Esophagus muscularis mucosa (tissue), 4 donors: ENCODE measurements at regions not wholly inside any gene's neighbourhood (a gene's known extent, or its start where the extent isn't known, plus 50 kb on each side); places are given as distances from the start of the nearest gene placed in this dataset.

Experiments used
- DNase-seq: peaks from one replicate; pipeline ENCODE4 v3.0.0-alpha.2; 2017; ENCODE audit errors: extremely low spot score
- H3K27ac ChIP-seq, 4 donors: fragments of 200-600 bp; sonication (generic); replicated peaks in 1 of 4; 1 replicate in 3 of 4; 2 replicates in 1 of 4; pipeline ENCODE4 v1.5.1; 2016 to 2019; ENCODE audit warnings: mild to moderate bottlenecking in 1 of 4
- H3K27me3 ChIP-seq, 4 donors: fragments of 200-600 bp; sonication (generic); one replicate each; pipeline versions ENCODE4 v1.5.1 to v1.6.0; 2016 to 2019
- H3K36me3 ChIP-seq, 4 donors: fragments of 200-600 bp; sonication (generic); one replicate each; pipeline ENCODE4 v1.5.1; 2016 to 2019
- H3K4me1 ChIP-seq, 4 donors: fragments of 200-600 bp; sonication (generic); one replicate each; pipeline ENCODE4 v1.5.1; 2016 to 2019
- H3K4me3 ChIP-seq, 4 donors: fragments of 200-600 bp; sonication (generic); 1 replicate in 2 of 4; 2 replicates in 2 of 4; pipeline ENCODE4 v1.5.1; 2016 to 2019; ENCODE audit warnings: mild to moderate bottlenecking in 4 of 4, moderate library complexity in 1 of 4
- H3K9me3 ChIP-seq, 4 donors: fragments of 200-600 bp; sonication (generic); 1 replicate in 3 of 4; 2 replicates in 1 of 4; pipeline ENCODE4 v1.5.1; 2016 to 2019
- CTCF ChIP-seq, 3 experiments: fragments of 200-600 bp in 2 of 3; fragments of 450-650 bp in 1 of 3; sonication (generic) in 2 of 3; IDR thresholded peaks; one replicate each; pipeline ENCODE4 v1.5.1; 2017 to 2019; ENCODE audit warnings: antibody characterized with exemption in 3 of 3, mild to moderate bottlenecking in 2 of 3, moderate library complexity in 1 of 3
- EP300 ChIP-seq: sonication (generic); formaldehyde crosslinking; IDR thresholded peaks from one replicate; pipeline ENCODE4 v1.6.1; 2017; ENCODE audit warnings: antibody characterized with exemption
- POLR2A ChIP-seq: fragments of 450-650 bp; IDR thresholded peaks from one replicate; pipeline ENCODE4 v1.6.1; 2017; ENCODE audit warnings: antibody characterized with exemption, moderate library complexity, mild to moderate bottlenecking, low read depth
- POLR2AphosphoS5 ChIP-seq, 2 donors: sonication (generic); formaldehyde crosslinking; IDR thresholded peaks; one replicate each; pipeline ENCODE4 v1.6.1; 2017; ENCODE audit warnings: antibody characterized with exemption in 2 of 2
- WGBS: methylation state at CpG from one replicate; pipeline ENCODE4 v1.1.5; 2018; 5-methylcytosine and 5-hydroxymethylcytosine counted together
- intact Hi-C: fragments of 100-400 bp; cut with DNase I; formaldehyde crosslinking; loops from one replicate; pipeline ENCODE4 v1.15.1; 2023

DNA sequence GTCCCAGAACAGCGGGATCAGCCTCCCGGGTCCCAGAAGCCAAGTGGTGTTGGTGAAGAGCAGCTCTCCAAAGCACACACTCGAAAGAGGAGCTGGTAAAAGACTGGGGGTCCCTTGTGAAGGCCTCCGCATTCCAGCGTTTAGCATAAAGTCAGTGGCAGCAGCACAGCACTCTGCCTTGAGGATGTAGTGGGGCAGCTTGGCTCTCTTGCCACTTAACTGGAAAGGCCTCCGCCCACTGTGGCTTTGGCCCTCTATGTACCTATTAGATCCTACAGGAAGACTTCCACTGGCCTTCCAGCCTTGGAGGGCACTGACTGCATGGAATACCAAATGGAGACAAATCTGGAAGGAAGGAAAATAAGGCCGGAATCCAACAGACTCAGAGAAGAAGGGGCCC lies 1455.3 kb downstream of the BRD1 start:
- Histone ChIP-seq H3K4me3 (no peak overlapping the region), H3K4me1 (peaks cover 0 to 16% (median 11%) of the 10 kb centered on the region in 4 donors), H3K27ac (no peak overlapping the region), H3K9me3 (no peaks in the 10 kb centered on the region), H3K27me3 (peaks cover 0 to 30% (median 0%) of the 10 kb centered on the region in 4 donors), H3K36me3 (no peaks in the 10 kb centered on the region)
- no peak for DNase-seq
- intact Hi-C loops: no loop called here
- 80% methylated on average over 6 of the region's 7 CpGs for WGBS
- TF ChIP-seq POLR2A (no peak), POLR2AphosphoS5 (IDR thresholded peaks at IDR 0.05) (no peak), CTCF (IDR thresholded peaks at IDR 0.05) (no peak), EP300 (no peak)

GRCh38 chr22:48371391-48371790 lies 1456.3 kb downstream of the BRD1 start:
- H3K4me1 ChIP-seq: peaks cover 0 to 16% (median 11%) of the 10 kb centered on the region in 4 donors
- peaks cover 0 to 21% (median 0%) of the 10 kb centered on the region in 4 donors for H3K27me3 ChIP-seq
- intact Hi-C loops: no loop called here
- no peak overlapping the region for H3K27ac ChIP-seq
- no peak overlapping the region for H3K4me3 ChIP-seq
- no peak for DNase-seq
- no peaks in the 10 kb centered on the region for H3K36me3 ChIP-seq
- WGBS: 67% methylated on average over 6 of the region's 7 CpGs
- no peaks in the 10 kb centered on the region for H3K9me3 ChIP-seq
- TF ChIP-seq POLR2AphosphoS5 (IDR thresholded peaks at IDR 0.05): no peak
- TF ChIP-seq CTCF (IDR thresholded peaks at IDR 0.05): no peak
- TF ChIP-seq EP300: no peak
- no peak for TF ChIP-seq POLR2A

DNA sequence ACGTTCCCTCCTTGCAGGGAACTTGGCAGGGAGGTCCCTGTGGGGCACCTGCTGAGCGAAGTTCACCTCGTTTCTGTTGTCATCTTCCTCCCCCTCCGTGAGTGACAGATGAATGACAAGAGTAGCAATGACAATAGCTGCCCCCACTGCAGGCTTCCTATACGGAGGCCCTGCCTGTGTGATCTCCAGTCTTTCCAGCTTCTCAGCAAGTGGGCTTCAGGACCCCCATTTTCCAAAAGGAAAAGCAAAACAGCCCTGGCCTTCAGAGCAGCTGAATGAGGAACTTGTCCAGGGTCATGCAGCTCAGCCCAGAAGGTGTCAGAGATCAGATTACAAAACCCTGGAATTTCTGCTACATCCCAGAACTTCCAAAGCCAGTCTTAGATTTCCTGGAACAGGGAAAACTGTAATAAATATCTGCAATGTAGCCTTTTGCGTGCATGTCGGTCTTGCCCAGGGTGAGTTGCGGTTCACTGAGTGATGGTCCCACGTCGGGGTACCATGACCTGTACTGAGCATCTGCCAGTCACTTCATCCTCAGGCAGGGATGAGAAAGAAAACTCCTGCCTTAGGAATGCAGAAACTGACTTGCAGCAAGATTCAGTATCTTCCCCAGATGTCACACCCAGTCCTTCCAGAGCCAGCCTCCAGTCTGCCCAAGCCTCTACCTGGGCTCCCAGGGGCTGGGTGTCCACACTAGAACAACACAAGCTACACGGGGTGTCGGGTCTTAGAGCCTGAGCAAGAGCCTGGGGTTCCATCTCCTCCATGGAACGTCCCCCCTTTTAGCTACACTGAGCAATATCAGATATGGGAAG lies 1457.0 kb downstream of the BRD1 start:
- no peak overlapping the region for H3K4me3 ChIP-seq
- no peaks in the 10 kb centered on the region for H3K9me3 ChIP-seq
- intact Hi-C loops: no loop called here
- WGBS: 56% methylated on average over 13 of the region's 13 CpGs
- no peak for TF ChIP-seq POLR2AphosphoS5 (IDR thresholded peaks at IDR 0.05)
- TF ChIP-seq CTCF (IDR thresholded peaks at IDR 0.05): no peak
- H3K27ac ChIP-seq: no peak overlapping the region
- no peak for DNase-seq
- peaks cover 0 to 20% (median 0%) of the 10 kb centered on the region in 4 donors for H3K27me3 ChIP-seq
- H3K36me3 ChIP-seq: no peaks in the 10 kb centered on the region
- peaks cover 0 to 16% (median 11%) of the 10 kb centered on the region in 4 donors for H3K4me1 ChIP-seq

- TF ChIP-seq POLR2A: no peak
- no peak for TF ChIP-seq CTCF (IDR thresholded peaks at IDR 0.05)
- no peak for TF ChIP-seq POLR2AphosphoS5 (IDR thresholded peaks at IDR 0.05)
- TF ChIP-seq EP300: no peak
- H3K27me3 ChIP-seq: peaks cover 0 to 16% (median 0%) of the 10 kb centered on the region in 4 donors
- H3K27ac ChIP-seq: no peak overlapping the region
- no peaks in the 10 kb centered on the region for H3K36me3 ChIP-seq
- peaks cover 0 to 16% (median 11%) of the 10 kb centered on the region in 4 donors for H3K4me1 ChIP-seq
- no peak overlapping the region for H3K4me3 ChIP-seq
- WGBS: 37% methylated on average over 16 of the region's 17 CpGs
- intact Hi-C loops: no loop called here
- no peaks in the 10 kb centered on the region for H3K9me3 ChIP-seq
- DNase-seq: no peak
Measured at GRCh38 chr22:48369789-48370507, 1457.7 kb downstream of the BRD1 start.
